KOPT-K1 (cell line): ENCODE measurements at regions not wholly inside any gene's neighbourhood (a gene's known extent, or its start where the extent isn't known, plus 50 kb on each side); places are given as distances from the start of the nearest gene placed in this dataset.

ENCODE experiments used
- H3K27ac ChIP-seq: fragments of 200-600 bp; sonication (generic); 2 replicates; pipeline ENCODE4 v1.5.1; 2016; ENCODE audit warnings: antibody characterized with exemption, mild to moderate bottlenecking, low read depth, low read length; ENCODE audit not compliant: poor library complexity, severe bottlenecking
- H3K36me3 ChIP-seq: fragments of 200-600 bp; sonication (generic); 2 replicates; pipeline ENCODE4 v1.5.1; 2017; ENCODE audit warnings: antibody characterized with exemption, mild to moderate bottlenecking, low read length, moderate library complexity; ENCODE audit not compliant: insufficient read depth
- H3K9me3 ChIP-seq: fragments of 200-600 bp; sonication (generic); 2 replicates; pipeline ENCODE4 v1.5.1; 2017; ENCODE audit warnings: antibody characterized with exemption, low read length, mild to moderate bottlenecking; ENCODE audit not compliant: insufficient read depth, poor library complexity, severe bottlenecking

DNA sequence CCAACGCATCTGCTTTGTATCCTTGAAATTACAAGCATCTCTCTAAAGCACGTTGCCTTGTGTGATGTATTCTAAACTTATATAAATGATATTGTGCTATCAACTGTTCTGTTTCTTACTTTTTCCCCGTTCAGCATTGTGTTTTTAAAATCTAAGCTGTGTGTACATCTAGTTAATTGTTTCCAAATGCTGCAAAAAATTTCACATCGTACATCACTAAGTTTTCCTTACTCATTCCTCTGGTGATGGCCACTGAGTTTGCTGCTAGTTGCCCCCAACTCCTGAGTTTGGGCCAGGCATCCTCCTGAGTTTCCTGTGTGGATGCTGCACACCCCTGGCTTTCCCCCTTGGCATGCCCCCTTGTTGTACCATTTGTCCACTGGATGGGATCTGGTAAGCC is 139.7 kb downstream of the MYCN start:
- H3K36me3 ChIP-seq, result no peaks in the 10 kb centered on the region
- H3K9me3 ChIP-seq, result no peaks in the 10 kb centered on the region
- H3K27ac ChIP-seq, result no peak overlapping the region

DNA sequence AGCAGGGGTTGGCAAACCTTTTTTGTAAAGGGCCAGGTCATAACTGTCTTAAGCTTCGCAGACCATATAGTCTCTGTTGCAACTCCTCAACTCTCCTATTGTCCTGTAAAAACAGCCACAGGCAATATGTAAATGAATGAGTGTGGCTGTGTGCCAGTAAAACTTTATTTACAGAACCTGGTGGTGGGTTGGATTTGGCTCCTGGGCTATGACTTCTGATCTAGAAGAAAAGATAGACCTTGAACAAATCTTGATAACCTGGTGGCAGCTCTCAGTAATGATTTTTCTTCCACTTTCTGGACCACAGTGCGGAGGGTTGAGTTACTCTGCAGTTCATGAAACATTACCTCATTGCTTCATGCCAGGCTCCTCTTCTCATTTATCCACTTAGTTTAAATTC is 139.3 kb downstream of the MYCN start:
- no peaks in the 10 kb centered on the region for H3K9me3 ChIP-seq
- H3K36me3 ChIP-seq, result no peaks in the 10 kb centered on the region
- H3K27ac ChIP-seq, result no peak overlapping the region

DNA sequence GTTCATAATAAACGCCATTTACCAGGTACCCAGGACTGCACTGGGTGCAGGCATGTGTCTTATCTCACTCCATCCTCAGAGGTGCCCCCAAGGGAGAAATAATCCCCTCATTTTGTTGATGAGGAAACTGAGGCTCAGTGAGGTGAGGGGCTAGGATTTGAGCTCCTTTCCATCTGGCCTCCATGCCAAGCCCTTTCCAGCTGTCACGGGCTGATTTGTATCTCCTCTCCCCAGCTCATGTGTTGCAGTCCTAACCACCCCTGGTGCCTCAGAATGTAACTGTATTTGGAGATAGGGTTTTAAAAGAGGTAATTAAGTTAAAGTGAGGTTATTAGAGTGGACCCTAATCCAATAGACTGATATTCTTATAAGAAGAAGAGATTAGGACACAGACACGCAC is 137.3 kb downstream of the MYCN start:
- Histone ChIP-seq H3K36me3 (no peaks in the 10 kb centered on the region), H3K9me3 (no peaks in the 10 kb centered on the region), H3K27ac (no peak overlapping the region)

DNA sequence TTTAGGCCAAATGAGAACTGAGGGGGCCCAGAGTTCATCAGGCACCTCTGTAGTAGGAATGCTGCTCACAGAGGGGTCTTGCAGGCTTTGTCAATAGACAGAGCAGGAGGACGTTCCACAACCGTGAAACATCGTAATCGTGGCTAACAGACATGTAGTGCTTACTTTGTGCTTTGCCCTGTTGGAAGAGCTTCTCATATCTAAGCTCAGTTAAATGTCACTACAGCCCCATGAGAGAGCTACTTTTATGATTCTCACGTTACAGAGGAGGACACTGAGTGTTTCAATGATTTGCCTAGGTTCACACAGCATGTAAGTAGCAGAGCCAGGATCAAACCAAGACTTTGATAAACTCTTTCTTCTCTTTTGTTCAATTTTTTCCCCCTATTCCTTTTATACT is 136.6 kb downstream of the MYCN start:
- no peak overlapping the region for H3K27ac ChIP-seq
- H3K9me3 ChIP-seq, result no peaks in the 10 kb centered on the region
- no peaks in the 10 kb centered on the region for H3K36me3 ChIP-seq

DNA sequence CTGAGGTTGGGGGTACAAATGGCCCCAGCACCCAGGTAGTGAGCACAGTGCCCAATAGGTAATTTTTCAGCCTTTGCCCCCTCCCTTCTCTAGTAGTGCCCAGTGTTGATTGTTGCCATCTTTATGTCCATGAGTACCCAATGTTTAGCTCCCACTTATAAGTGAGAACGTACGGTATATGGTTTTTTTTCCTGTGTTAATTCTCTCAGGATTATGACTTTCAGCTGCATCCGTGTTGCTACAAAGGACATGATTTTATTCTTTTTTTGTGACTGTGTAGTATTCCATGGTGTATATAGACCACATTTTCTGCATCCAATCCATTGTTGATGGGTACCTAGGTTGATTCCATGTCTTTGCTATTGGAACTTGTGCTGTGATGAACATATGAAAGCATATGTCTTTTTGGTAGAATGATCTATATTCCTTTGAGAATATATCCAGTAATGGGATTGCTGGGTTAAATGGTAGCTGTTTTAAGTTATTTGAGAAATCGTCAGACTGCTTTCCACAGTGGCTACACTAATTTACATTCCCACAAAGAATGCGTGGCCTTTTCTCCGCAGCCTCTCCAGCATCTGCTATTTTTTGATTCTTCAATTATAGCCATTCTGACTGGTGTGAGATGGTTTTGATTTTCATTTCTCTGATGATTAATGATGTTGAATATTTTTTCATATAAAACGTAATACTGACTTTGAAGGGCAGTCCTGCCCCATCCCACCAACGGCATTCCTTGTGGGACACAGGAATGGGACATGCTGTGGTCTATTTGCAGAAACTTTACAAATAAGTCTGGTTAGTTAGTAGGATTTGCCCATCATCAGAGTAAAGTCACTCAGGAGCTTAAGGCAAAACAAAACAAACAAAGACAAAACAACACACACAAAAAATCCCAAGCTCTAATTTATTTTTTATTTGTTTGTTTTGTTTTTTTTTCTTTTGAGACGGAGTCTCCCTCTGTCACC is 135.0 kb downstream of the MYCN start:
- no peaks in the 10 kb centered on the region for H3K9me3 ChIP-seq
- H3K36me3 ChIP-seq, result no peaks in the 10 kb centered on the region
- H3K27ac ChIP-seq, result no peak overlapping the region

DNA sequence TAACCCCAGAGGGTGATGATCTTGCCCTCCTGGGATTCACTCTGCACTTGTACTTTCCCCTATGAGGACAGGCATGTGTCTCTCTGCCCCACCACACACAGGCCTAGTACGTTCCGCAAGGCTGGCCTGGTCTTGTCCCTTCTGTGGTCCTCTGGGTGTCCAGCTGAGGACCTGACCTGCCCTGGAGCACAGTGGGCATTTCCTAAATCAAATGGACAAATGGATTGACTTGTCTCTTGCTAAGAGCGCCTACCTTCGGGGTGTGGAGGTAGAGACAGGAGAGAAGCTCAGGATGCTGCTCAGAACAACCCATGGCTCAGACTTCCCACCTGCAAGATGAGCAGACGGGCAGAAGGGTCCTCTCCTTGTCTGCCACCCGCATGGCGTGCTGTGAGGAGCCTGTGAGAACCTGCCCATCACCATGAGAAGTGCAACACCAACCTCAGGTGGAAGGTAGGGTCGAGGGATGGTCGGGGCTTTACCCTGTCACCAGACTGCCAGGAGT is 133.6 kb downstream of the MYCN start:
- Histone ChIP-seq H3K9me3 (no peaks in the 10 kb centered on the region), H3K27ac (no peak overlapping the region), H3K36me3 (no peaks in the 10 kb centered on the region)

DNA sequence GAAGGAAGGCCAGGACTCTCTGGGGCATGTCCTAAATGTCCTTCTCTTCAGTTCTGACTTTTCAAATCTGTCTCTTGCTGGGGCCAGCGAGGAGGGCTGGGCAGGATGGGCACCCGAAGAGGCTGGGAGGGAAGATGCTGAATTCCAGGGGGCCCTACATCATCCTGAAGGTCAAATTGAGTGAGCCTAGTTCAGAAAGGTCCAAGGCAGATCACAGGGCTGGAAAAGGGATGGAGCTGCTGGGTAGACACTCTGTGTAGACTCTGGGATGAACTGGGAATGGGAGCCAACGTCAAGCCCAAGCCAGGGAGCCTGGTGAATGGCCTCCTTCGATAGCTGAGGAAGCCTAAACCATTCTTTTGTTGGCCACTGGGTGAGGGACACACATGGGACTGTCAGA is 133.1 kb downstream of the MYCN start:
- Histone ChIP-seq H3K36me3 (no peaks in the 10 kb centered on the region), H3K27ac (no peak overlapping the region), H3K9me3 (no peaks in the 10 kb centered on the region)

DNA sequence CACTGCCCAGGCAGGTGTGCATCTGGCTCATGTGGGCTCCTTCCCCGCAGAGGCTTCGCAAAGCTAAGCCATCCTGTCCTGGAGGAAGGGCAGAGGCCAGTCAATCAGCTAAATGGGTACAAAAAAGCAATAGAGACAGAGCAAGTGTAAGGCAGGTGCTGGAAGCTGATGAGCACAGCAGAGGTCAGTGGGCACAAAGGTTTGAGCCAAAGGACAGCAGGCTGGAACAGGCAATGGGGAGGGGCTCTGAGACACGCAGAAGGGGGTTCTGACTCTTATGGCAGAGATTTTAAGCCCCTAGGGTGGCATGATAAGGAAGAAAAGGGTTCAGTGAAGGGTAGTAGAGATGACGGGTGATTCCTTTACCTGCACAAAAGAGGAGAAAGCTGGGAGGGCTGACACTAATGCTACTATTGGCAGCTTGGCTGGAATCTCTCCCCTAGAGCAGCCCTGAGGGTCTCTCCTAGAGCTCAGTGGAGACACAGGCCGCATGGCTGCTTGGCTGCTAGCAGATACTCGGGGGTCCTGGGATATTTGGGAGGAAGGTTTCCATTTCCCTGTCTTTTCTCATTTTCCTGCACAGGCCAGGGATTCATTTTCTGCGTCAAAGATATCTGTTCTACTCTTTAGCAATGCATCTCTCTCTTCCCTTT is 132.4 kb downstream of the MYCN start:
- H3K27ac ChIP-seq, result no peak overlapping the region
- no peaks in the 10 kb centered on the region for H3K36me3 ChIP-seq
- H3K9me3 ChIP-seq, result no peaks in the 10 kb centered on the region

DNA sequence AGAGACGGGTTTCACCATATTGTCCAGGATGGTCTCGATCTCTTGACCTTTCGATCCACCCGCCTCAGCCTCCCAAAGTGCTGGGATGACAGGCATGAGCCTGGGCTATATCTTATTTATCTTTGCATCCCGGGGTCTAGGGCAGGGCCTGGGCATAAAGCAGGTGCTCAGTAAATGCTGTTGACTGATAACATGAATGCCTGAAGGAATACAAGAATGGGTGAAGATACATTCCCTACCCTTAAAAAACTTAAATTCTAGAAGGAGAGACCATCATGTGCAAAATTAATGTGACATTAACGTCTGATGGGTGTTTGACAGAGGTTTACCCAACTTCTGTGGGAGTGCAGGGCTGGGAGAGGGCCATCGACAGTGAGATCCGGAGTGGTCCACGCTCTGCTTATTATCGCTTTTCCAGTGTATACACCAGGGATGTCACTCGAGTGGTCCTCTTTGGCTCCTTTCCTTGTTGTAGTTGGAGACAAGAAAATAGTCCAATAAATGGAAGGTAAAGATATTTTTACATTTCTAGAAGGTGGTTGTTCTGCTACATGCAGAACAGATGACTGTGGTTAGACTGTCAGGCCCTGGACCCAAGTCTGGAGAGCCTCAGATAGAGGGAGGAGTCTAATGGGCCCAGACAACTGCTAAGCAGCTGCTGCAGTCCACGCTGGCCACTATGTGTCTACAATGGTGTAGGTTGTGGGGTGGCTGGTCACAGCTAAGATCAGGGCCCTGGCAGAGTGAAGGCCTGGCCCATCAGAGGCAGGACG is 131.7 kb downstream of the MYCN start:
- H3K27ac ChIP-seq, result no peak overlapping the region
- no peaks in the 10 kb centered on the region for H3K9me3 ChIP-seq
- no peaks in the 10 kb centered on the region for H3K36me3 ChIP-seq

DNA sequence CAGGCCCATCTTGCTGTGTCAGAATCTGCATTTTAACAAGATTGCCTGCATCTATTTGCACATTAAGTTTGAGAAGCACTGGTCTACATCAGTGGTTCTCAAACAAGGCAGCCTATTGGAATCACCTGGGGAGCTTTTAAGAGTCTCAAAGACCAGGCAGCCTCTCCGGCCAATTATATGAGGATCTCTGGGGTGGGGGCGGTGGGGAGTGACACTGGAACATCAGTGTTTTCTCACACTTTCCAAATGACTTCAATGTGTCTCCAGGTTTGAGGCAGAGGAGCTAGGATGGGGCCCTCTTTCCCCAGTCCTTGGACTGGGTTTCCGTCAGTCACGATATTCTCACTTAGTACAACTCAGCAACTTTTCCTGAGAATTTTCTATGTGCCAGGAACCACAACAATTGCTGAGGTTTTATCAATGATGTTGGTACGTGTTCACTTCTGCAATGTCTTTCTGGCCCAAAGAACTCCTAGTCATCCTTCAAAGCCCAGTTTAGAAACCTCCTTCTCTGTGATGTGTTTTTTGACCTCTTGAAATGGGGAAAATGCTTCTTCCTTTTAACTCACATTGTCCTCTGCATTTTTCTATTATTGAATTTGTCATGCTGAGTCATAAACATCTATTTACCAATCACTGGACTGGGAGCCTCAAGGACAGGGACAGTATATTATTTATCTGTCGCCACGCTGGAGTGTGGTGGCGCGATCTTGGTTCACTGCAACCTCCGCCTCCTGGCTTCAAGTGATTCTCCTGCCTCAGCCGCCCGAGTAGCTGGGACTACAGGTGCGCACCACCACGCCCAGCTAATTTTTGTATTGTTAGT is 130.9 kb downstream of the MYCN start:
- no peaks in the 10 kb centered on the region for H3K9me3 ChIP-seq
- H3K36me3 ChIP-seq, result no peaks in the 10 kb centered on the region
- no peak overlapping the region for H3K27ac ChIP-seq

DNA sequence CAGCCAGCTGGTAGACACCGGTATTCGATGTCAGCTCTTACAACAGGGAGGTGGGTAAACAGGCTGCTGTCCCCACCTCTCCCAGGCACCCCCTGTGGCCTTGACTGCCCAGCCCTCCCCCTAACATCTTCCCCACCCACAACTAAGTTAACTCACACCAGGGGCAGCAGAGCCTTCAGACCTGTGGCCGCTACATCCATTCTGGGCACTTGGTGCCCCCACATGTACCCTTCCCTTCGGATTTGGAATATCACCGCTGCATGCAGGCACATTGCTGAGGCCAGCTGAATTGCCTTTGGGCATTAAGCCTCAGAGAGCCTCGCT is 130.3 kb downstream of the MYCN start:
- no peaks in the 10 kb centered on the region for H3K9me3 ChIP-seq
- no peaks in the 10 kb centered on the region for H3K36me3 ChIP-seq
- no peak overlapping the region for H3K27ac ChIP-seq

DNA sequence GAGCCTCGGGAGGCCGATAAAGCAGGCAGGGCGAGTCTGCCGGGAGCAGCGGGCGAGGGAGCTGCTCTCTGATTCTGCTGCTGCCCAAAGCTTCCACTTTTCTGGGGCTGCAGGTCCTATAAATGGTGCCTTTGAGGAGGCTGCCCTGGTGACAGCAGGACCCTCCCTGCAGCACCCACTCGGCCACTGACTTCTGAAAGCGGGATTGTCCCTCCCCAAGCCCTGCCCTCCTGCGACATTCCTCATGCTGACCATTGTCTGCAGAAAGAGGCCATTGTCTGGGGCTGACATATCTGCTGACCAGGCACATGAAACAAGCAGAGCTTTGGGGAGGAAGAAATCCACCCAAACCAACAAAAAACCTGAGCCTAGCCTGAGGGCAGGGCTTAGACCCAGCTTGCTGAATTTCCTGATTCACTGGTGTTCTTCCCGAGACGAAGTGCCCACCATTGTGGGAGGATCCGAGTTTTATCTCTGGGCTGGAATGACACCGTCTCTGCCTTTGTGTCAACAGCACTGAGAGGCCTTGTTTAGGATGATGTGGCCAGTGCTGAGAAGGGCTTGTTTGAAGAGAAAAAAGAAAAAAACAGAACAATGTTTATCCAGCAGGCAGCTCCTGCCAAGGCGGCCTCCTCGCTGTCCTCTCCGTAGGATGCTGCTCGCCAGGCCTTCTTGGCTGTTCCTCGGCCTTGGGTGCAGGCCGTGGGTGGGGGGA is 129.7 kb downstream of the MYCN start:
- no peak overlapping the region for H3K27ac ChIP-seq

DNA sequence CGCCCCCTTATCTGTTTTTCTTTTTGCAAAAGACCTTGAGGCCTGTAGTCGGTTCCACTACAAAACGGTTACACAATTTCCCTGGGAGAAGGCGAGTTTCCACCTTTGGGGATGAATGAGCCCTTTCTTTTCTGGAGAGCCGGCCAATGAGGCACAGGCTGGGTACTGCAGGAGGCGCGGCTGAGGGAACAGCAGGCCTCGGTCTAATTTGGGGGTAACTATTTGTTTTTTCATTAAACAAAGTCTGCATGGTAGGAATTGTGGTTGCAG is 129.2 kb downstream of the MYCN start:
- Histone ChIP-seq H3K27ac (no peak overlapping the region), H3K9me3 (peaks cover 2% of the 10 kb centered on the region), H3K36me3 (no peaks in the 10 kb centered on the region)

More for the DNA sequence above, 129.7 kb downstream of the MYCN start:
- no peaks in the 10 kb centered on the region for H3K9me3 ChIP-seq
- H3K36me3 ChIP-seq, result no peaks in the 10 kb centered on the region

DNA sequence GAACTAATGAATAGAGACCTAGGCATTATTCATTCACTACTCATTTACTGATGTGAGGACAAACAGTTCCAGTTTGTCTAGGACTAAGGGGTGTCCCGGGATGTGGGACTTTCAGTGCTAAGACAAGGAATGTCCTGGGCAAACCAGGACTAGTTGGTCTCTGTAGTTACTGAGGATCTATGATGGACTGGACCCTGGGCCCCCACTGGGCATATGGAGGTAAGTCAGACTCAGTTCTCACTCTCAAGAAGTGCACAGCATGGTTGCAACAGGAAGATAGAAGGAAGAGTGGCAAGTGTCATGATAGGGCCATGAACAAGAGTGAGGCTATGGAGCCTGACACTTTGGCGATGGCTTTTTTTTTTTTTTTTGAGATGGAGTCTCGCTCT is 128.2 kb downstream of the MYCN start:
- Histone ChIP-seq H3K27ac (no peak overlapping the region), H3K36me3 (no peaks in the 10 kb centered on the region), H3K9me3 (peaks cover 13% of the 10 kb centered on the region)
